ENCODE measurements at regions not wholly inside any gene's neighbourhood (a gene's known extent, or its start where the extent isn't known, plus 50 kb on each side); places are given as distances from the start of the nearest gene placed in this dataset.

- no peak overlapping the region for H3K4me3 ChIP-seq (ENCODE audit: control insufficient read depth, low read depth, low read length)
- no peak for DNase-seq (ENCODE audit: low read depth)
- TF ChIP-seq CTCF (conservative IDR thresholded peaks at IDR 0.05; ENCODE audit: control insufficient read depth, insufficient read depth, low read depth, low read length) = no peak
Measured at GRCh38 chr19:29378543-29379080, 147.2 kb upstream of the VSTM2B start.

- no peak for DNase-seq (ENCODE audit: low read depth)
- TF ChIP-seq CTCF (conservative IDR thresholded peaks at IDR 0.05; ENCODE audit: control insufficient read depth, insufficient read depth, low read depth, low read length) = no peak
- no peak overlapping the region for H3K4me3 ChIP-seq (ENCODE audit: control insufficient read depth, low read depth, low read length)
Measured at GRCh38 chr19:29379257-29380021, 146.4 kb upstream of the VSTM2B start.

- no peak overlapping the region for H3K4me3 ChIP-seq (ENCODE audit: control insufficient read depth, low read depth, low read length)
- no peak for TF ChIP-seq CTCF (conservative IDR thresholded peaks at IDR 0.05; ENCODE audit: control insufficient read depth, insufficient read depth, low read depth, low read length)
- no peak for DNase-seq (ENCODE audit: low read depth)
Measured at GRCh38 chr19:29380581-29380980, 145.2 kb upstream of the VSTM2B start.

GRCh38 chr19:29381353-29382203 is 144.2 kb upstream of the VSTM2B start:
- TF ChIP-seq CTCF (conservative IDR thresholded peaks at IDR 0.05; ENCODE audit: control insufficient read depth, insufficient read depth, low read depth, low read length) = no peak
- DNase-seq (ENCODE audit: low read depth) = no peak
- H3K4me3 ChIP-seq (ENCODE audit: control insufficient read depth, low read depth, low read length) = no peak overlapping the region

- no peak for TF ChIP-seq CTCF (conservative IDR thresholded peaks at IDR 0.05; ENCODE audit: control insufficient read depth, insufficient read depth, low read depth, low read length)
- no peak overlapping the region for H3K4me3 ChIP-seq (ENCODE audit: control insufficient read depth, low read depth, low read length)
- no peak for DNase-seq (ENCODE audit: low read depth)
Measured at GRCh38 chr19:29383696-29384095, 142.1 kb upstream of the VSTM2B start.

GRCh38 chr19:29384656-29385055 is 141.1 kb upstream of the VSTM2B start:
- H3K4me3 ChIP-seq (ENCODE audit: control insufficient read depth, low read depth, low read length) = no peak overlapping the region
- no peak for DNase-seq (ENCODE audit: low read depth)
- no peak for TF ChIP-seq CTCF (conservative IDR thresholded peaks at IDR 0.05; ENCODE audit: control insufficient read depth, insufficient read depth, low read depth, low read length)
